DMS 273 treated with DMSO at 0.1 percent for 48 hours (cell line): ENCODE measurements at regions not wholly inside any gene's neighbourhood (a gene's known extent, or its start where the extent isn't known, plus 50 kb on each side); places are given as distances from the start of the nearest gene placed in this dataset.

Experiments
- DNase-seq: peaks from one replicate; lab custom pipeline; 2025; lab: John Stamatoyannopoulos, UW

- DNase-seq, result no peak
Observed at GRCh38 chr10:89095701-89096391, 105.2 kb downstream of the FAS start.

GRCh38 chr10:89093728-89094127 is 103.1 kb downstream of the FAS start:
- DNase-seq, result no peak

GRCh38 chr10:89092981-89093380 is 102.4 kb downstream of the FAS start:
- no peak for DNase-seq

- no peak for DNase-seq
Observed at GRCh38 chr10:89092439-89092838, 101.8 kb downstream of the FAS start.

- no peak for DNase-seq
Observed at GRCh38 chr10:89091496-89091895, 100.9 kb downstream of the FAS start.

GRCh38 chr10:89090756-89091445 is 100.3 kb downstream of the FAS start:
- no peak for DNase-seq

- DNase-seq, result peak; percentile 34
Observed at GRCh38 chr10:89086801-89087521, 96.4 kb downstream of the FAS start.

- DNase-seq, result no peak
Observed at GRCh38 chr10:89085153-89085552, 94.6 kb downstream of the FAS start.

- no peak for DNase-seq
Observed at GRCh38 chr10:89082086-89082485, 91.5 kb downstream of the FAS start.

- no peak for DNase-seq
Observed at GRCh38 chr10:89080660-89081059, 90.1 kb downstream of the FAS start.

- DNase-seq, result no peak
Observed at GRCh38 chr10:89079961-89080360, 89.4 kb downstream of the FAS start.

GRCh38 chr10:89078724-89079672 is 88.4 kb downstream of the FAS start:
- no peak for DNase-seq

GRCh38 chr10:89076120-89076519 is 85.5 kb downstream of the FAS start:
- no peak for DNase-seq

GRCh38 chr10:89075631-89076030 is 85.0 kb downstream of the FAS start:
- no peak for DNase-seq

GRCh38 chr10:89074120-89074519 is 83.5 kb downstream of the FAS start:
- DNase-seq, result no peak

GRCh38 chr10:89073719-89074118 is 83.1 kb downstream of the FAS start:
- DNase-seq, result no peak

- DNase-seq, result no peak
Observed at GRCh38 chr10:89069589-89069988, 79.0 kb downstream of the FAS start.
